Kidney (tissue), 13 donors: ENCODE measurements at regions not wholly inside any gene's neighbourhood (a gene's known extent, or its start where the extent isn't known, plus 50 kb on each side); places are given as distances from the start of the nearest gene placed in this dataset.

Source experiments
- DNase-seq, 5 donors: peaks; one replicate each; pipeline ENCODE4 v3.0.0-alpha.2; 2013 to 2020
- FAIRE-seq: peaks from 2 replicates; lab custom pipeline; 2012; peaks lifted over from hg19 to GRCh38; lab: Jason Lieb, UNC
- H3K27ac ChIP-seq, 2 donors: one replicate each; pipeline ENCODE4 v1.7.0; 2013; ENCODE audit warnings: low read depth in 2 of 2, low read length in 2 of 2, inconsistent platforms in 1 of 2
- H3K27me3 ChIP-seq: one replicate; pipeline ENCODE4 v1.7.1; 2013; ENCODE audit warnings: low read length, inconsistent platforms; ENCODE audit not compliant: control insufficient read depth, insufficient read depth
- H3K36me3 ChIP-seq, 3 donors: one replicate each; pipeline versions ENCODE4 v1.7.0 to v1.7.1; 2013; ENCODE audit warnings: low read length in 3 of 3, control low read depth in 1 of 3, inconsistent platforms in 1 of 3; ENCODE audit not compliant: insufficient read depth in 3 of 3, control insufficient read depth in 2 of 3
- H3K4me1 ChIP-seq, 3 donors: one replicate each; pipeline versions ENCODE4 v1.7.0 to v1.7.1; 2013; ENCODE audit warnings: low read length in 3 of 3, inconsistent platforms in 1 of 3, low read depth in 1 of 3; ENCODE audit not compliant: control insufficient read depth in 2 of 3, insufficient read depth in 2 of 3
- H3K4me3 ChIP-seq, 3 donors: one replicate each; pipeline versions ENCODE4 v1.7.0 to v1.8.1; 2013; ENCODE audit warnings: low read length in 3 of 3, control low read depth in 1 of 3, inconsistent platforms in 1 of 3
- H3K9ac ChIP-seq, 3 donors: one replicate each; pipeline versions ENCODE4 v1.7.0 to v1.7.1; 2013; ENCODE audit warnings: low read length in 3 of 3, control low read depth in 1 of 3, inconsistent platforms in 1 of 3
- H3K9me3 ChIP-seq, 3 donors: one replicate each; pipeline versions ENCODE4 v1.7.0 to v1.7.1; 2013; ENCODE audit warnings: low read length in 3 of 3, control low read depth in 1 of 3, inconsistent platforms in 1 of 3; ENCODE audit not compliant: control insufficient read depth in 2 of 3, insufficient read depth in 1 of 3
- CTCF ChIP-seq: IDR thresholded peaks from 3 replicates; pipeline ENCODE4 v1.5.1; 2012; ENCODE audit warnings: mild to moderate bottlenecking, moderate library complexity, borderline replicate concordance; ENCODE audit not compliant: insufficient read depth; ENCODE audit errors: extremely low read depth
- intact Hi-C: fragments of 100-400 bp; cut with DNase I; formaldehyde crosslinking; loops from one replicate; pipeline ENCODE4 v1.11.1; 2022
- donor health status: control.
- donor health status: control.
- donor health status: control.
- donor health status: control.
- donor health status: control.
- donor health status: DM: yes; HTN: yes; CAD: no.
- donor health status: Normal renal cell carcinoma (clear cell type).

DNA sequence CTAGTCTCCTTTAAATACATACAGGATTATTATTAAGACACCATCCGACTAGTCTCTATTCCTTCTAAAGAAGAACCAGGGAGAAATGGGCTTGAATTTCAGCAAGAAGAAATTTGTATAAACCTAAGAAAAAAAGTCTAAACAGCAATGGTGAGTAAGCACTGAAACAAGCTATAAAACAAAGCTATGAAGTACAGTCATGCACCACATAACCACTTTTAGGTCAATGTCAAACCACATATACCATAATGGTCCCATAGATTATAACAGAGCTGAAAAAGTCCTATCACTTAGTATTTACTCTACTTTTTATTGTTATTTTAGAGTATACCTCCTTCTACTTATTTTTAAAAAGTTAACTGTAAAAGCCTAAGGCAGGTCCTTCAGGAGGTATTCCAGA is 102.0 kb upstream of the NFIB start:
- intact Hi-C loops = no loop called here

DNA sequence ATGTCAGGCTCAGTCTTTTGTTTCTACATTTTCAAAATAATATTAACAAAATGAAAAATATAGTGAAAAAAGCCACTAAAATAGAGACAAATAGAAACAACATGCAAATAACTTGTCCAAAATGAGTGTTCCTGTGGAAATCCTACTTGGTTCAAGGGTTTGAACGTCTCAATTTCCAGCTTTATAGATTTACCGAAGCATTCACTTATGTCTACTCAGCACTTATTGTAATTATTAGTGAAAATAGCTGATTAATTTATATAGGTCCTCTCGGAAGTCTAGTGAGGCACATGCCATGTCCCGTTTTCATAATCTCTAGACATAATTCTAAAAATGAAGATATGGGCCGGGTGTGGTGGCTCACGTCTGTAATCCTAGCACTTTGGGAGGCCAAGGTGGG is 99.9 kb upstream of the NFIB start:
- H3K27ac ChIP-seq = no peak overlapping the region
- no peaks in the 10 kb centered on the region for H3K4me1 ChIP-seq
- DNase-seq (no peak), FAIRE-seq (no peak)
- no peaks in the 10 kb centered on the region for H3K9me3 ChIP-seq
- H3K27me3 ChIP-seq = no peaks in the 10 kb centered on the region
- intact Hi-C loops = no loop called here
- TF ChIP-seq CTCF = no peak
- no peak overlapping the region for H3K4me3 ChIP-seq
- no peaks in the 10 kb centered on the region for H3K36me3 ChIP-seq
- no peak overlapping the region for H3K9ac ChIP-seq

More for the DNA sequence above, 102.0 kb upstream of the NFIB start:
- Histone ChIP-seq H3K4me1 (no peaks in the 10 kb centered on the region), H3K27me3 (no peaks in the 10 kb centered on the region), H3K27ac (no peak overlapping the region), H3K9ac (no peak overlapping the region), H3K4me3 (no peak overlapping the region), H3K9me3 (no peaks in the 10 kb centered on the region), H3K36me3 (no peaks in the 10 kb centered on the region)
- DNase-seq (no peak), FAIRE-seq (no peak)
- TF ChIP-seq CTCF = no peak

DNA sequence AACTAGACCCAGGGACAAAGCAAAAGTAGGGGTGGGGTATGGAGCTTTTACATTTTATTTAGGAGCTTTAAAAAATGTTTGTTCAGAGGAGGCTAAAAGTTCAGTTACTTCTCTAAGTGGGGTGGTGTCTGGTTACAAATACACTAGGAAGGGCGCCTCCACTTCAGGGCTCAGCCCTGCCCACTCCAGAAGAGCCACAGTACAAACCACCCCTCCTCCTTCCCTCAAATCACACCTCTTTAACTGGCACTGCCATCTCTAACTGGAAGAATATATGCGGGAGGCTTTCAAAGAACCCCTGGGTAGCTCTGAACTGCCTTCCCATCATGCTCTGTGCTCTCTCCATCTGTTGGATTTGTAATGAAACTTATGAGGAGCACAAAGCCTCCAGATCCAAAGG is 98.8 kb upstream of the NFIB start:
- no peak overlapping the region for H3K4me3 ChIP-seq
- FAIRE-seq = no peak
- intact Hi-C loops = no loop called here
- no peaks in the 10 kb centered on the region for H3K9me3 ChIP-seq
- H3K4me1 ChIP-seq = no peaks in the 10 kb centered on the region
- no peaks in the 10 kb centered on the region for H3K27me3 ChIP-seq
- H3K27ac ChIP-seq = no peak overlapping the region
- H3K36me3 ChIP-seq = no peaks in the 10 kb centered on the region
- no peak for DNase-seq
- H3K9ac ChIP-seq = no peak overlapping the region
- no peak for TF ChIP-seq CTCF

DNA sequence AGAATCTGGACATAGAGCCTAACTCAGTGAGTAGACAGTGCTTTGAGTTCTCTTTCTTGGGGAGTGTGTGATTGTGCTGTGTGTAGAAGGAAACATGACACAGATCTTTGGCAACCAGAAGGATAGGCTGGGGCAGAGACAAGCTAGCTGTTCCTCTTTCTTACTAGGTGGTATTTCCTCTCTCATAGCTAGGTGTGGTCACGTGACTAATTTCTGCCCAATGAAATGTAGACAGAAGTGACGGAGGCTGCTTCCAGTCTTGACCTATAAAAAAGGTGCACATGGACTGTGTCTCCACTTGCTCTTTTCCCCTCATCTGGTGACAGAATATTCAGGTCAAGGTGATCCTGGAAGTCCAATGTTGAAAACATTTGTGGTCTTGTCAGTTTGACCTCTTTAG is 92.5 kb upstream of the NFIB start:
- FAIRE-seq (no peak), DNase-seq (no peak)
- no peaks in the 10 kb centered on the region for H3K4me1 ChIP-seq
- H3K36me3 ChIP-seq = no peaks in the 10 kb centered on the region
- H3K9ac ChIP-seq = no peak overlapping the region
- no peak for TF ChIP-seq CTCF
- no peak overlapping the region for H3K27ac ChIP-seq
- H3K4me3 ChIP-seq = no peak overlapping the region
- H3K27me3 ChIP-seq = no peaks in the 10 kb centered on the region
- no peaks in the 10 kb centered on the region for H3K9me3 ChIP-seq
- intact Hi-C loops = no loop called here
